GM18867 (cell line): ENCODE measurements at regions not wholly inside any gene's neighbourhood (a gene's known extent, or its start where the extent isn't known, plus 50 kb on each side); places are given as distances from the start of the nearest gene placed in this dataset.
"Not testable (repeated sequence)": the region's sequence is repeated elsewhere in the genome, so short reads cannot be mapped to it uniquely, and the experiment has no call there.

Experiments used
- ATAC-seq: cut with Tn5 transposase; IDR thresholded peaks from one replicate; pipeline ENCODE4 v1.9.1; 2021; ENCODE audit warnings: mild to moderate bottlenecking, moderate library complexity; ENCODE audit not compliant: unreplicated experiment

DNA sequence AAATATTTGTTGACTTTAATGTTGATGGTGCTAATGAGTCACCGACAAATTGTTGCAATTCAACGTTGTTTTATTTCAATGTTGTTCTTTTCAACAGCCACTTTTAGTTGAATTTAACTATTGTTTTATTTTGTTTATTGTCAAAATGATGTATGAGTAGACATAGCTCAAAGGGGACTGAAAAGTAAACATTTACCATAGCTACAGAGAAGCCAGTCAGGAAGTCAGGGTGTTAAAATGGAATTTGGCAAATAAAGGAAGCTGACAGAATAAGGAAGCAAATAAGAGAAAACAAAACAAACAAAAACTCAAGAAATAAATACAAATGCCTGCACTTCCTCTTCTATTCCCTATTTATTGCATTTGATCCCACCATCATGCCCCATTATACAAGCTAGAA, 648.4 kb upstream of the HTR2C start:
- no peak for ATAC-seq

GRCh38 chrX:113933931-113934330, 650.0 kb upstream of the HTR2C start:
- no peak for ATAC-seq

GRCh38 chrX:113929004-113929403, 654.9 kb upstream of the HTR2C start:
- peak; percentile 59 for ATAC-seq

- no peak for ATAC-seq
Observed at GRCh38 chrX:113920661-113921060, 663.2 kb upstream of the HTR2C start.

DNA sequence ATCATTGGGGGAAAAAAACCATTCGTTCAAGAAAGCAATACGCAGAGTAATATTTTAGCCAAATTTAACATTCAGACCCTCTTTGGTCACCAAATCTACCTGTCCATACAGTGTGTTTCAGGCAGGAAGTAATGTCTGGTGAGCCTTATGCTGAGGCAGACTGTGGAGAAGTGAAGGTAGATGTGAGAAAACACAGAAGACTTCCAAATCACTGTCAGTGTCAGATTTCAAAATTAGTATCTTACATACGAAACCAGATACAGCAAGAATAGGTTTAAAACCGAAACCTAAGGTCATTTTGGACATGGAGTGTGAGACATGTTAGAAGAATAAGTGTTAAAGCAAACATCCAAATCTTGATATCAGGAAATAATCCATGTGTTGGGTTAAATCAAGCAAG, 664.5 kb upstream of the HTR2C start:
- no peak for ATAC-seq

- no peak for ATAC-seq
Observed at GRCh38 chrX:113906168-113906567, 677.7 kb upstream of the HTR2C start.

DNA sequence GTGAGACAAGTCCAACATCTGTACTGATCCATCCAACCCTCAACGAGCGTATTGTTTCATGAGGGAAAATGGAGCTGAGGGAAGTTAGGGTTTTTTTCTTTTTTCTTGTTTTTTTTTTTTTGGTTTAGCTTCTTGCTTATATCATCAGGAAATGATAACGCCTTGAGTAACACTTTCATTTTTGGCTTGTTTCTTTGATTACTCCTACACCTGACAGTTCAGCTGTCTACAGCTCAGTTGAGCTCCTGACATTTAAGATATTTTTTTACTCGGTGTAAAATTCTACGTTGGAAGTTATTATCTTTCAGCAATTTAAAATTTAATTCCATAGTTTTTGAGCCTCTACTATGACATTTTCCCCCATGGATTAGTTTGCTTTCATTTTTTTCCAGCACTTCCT, 691.0 kb upstream of the HTR2C start:
- no peak for ATAC-seq

DNA sequence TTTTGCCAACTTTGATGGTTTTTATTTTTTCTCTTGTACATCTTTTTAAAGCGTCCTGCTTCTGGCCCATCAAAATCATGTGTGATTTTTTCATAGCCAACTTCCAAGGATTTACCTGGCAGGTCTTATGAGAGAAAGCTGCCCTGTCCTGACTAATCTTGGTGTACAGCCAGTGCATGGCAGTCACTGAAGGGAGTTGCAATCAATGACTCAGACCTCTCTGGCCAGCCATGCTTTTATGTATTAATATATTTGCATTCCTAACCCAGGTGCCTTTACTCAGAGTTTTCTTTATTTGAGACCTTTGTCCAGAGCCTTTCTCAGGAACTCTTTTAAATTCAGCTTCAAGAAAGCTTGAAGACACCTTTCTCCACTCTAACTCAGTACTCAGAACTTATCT, 691.5 kb upstream of the HTR2C start:
- ATAC-seq = no peak

DNA sequence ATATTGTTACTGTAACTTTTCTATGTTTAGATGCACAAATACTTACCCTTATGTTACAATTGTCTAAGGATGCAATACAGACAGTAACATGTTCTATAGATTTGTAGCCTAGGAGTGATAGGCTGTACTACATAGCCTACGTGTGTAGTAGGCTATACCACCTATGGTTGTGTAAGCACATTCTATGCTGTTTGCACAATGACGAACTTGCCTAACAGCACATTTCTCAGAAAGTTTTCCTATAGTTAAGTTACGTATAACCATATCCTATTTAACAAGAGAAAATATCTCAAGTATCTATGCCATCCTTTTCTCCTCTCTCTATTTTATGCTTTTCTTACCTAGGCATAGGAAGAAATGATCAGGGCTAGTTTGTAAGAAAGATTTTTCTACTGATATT, 710.8 kb upstream of the HTR2C start:
- no peak for ATAC-seq

DNA sequence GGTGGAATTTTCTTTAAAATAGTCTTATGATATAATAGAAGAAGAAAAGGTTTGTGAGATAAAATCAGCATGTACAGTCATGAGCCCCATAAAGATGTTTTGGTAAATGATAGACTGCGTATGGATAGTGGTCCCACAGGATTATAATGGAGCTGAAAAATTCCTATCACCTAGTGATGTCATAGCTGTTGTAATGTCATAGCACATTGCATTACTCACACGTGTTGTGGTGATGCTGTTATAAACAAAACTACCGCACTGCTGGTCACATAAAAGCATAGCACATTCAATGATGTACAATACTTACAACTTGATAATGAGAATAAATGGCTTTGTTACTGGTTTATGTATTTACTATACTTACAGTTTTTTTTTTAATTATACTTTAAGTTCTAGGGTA, 715.2 kb upstream of the HTR2C start:
- ATAC-seq = no peak

DNA sequence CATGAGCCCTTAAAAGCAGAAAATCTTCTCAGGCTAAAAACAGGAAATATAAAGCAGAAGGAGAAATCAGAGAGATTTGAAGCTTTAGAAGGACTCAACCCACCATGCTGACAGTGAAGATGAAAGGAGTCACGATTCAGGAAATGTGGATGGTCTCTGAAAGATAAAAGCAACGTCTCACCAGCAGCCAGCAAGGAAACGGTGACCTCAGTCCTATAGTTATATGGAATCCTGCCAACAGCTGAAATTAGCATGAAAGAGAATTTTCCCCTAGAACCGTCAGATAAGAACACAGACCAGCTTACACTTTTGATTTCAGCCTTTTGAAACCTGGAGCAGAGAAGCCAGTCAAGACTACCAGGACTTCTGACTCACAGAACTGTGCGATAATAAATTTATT, 715.7 kb upstream of the HTR2C start:
- no peak for ATAC-seq

DNA sequence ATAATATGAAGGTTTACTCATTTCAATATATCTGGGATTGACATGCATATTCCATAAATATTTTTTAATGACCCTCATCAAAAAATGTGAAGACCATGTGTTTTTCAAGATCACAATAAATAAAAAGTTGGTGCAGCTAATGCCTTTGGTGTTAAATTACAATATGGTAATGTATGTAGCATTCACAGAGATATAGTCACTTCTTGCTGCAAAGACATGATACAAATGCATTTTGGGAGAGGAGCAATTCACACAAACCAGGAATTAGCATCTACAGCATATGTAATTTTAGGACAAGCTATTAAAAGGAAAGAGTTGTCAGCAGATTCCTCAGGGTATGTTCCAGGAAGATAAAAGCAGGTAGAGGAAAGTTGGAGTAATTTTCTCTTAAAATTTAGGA, 734.5 kb upstream of the HTR2C start:
- no peak for ATAC-seq

DNA sequence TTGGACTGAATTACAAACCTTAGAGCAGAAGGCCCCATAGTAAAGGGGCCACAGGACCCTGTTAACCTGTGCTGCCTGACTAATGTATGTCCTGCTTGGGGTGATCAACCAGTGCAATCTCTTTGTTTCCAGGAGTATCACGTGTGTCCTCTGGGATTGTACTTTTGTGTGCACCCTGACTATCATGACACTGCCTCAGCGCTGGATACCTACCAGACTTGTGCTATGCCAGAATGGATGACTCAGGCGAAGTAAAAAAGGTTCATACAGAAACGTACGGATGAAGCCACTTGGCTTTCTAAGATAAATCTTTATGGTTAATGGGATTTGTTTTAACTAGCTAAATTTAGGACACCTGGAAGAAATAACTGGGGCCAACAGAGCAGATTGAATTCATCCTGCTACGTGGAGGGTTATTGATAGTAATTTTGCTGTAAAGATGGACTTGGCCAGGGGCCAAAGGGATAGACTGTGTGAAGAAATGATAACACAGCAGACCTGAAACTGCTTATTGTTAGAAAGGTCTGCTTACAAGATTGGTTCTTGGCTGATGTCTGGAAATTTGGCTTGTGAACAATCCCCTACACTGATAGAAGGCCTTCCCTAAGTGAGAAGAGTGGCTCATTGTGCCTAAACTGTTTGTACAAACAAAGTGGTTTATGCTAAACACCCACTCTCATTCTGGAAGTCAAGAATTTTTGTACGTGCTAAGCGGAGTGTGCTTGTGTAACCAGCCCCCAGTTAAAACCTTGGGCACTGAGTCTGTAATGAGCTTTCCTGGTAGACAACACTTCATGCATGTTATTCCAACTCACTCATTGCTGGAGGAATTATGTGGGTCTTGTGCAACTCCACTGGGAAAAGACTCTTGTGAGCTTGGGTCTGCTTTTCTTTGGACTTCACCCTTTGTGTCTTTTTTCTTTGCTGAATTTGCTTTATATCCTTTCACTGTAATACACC, 750.5 kb upstream of the HTR2C start:
- ATAC-seq = no peak

GRCh38 chrX:113828470-113828869, 755.4 kb upstream of the HTR2C start:
- no peak for ATAC-seq

GRCh38 chrX:113818346-113818745, 765.5 kb upstream of the HTR2C start:
- no peak for ATAC-seq

DNA sequence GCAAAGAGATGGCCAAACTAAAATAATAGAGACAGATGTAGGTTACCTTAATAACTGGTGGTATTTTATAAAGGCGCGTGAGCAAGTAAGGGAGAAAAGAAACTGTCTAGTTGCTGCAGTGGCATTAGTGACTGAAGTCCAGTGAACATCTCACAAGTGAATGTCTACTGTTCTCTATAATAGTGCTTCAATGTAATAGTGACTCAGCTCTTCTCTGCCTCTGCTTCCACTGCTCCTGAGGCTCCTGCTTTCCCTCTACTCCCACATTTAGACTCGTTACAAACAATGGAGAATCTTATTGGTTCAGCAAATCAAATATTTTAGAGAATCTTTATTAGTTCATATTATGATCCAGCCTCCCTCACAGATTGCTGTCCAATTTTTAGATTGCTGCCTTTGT, 779.1 kb upstream of the HTR2C start:
- no peak for ATAC-seq

DNA sequence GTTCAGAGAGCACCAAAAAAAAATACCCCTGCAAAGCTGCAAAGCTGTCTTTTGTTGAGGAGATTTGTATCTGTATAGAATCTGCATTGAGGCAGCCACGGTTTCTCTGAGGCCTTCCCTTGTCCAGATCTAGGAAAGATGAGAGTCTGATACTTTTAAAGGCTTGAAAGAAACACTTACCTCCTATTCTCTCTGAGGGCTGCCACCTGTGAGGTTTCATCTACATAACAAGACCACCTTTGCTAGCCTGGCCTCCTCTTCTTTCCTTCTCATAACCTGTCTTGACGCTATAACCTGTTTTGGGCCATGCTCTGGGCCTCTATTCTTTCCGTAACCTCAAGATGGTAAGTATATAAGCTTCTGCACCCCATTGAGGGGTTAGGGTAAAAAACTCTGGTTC, 779.6 kb upstream of the HTR2C start:
- no peak for ATAC-seq

- no peak for ATAC-seq
Observed at GRCh38 chrX:113802837-113803236, 781.0 kb upstream of the HTR2C start.

- no peak for ATAC-seq
Observed at GRCh38 chrX:113800955-113801354, 782.9 kb upstream of the HTR2C start.

GRCh38 chrX:113793563-113793962, 790.3 kb upstream of the HTR2C start:
- ATAC-seq = no peak

DNA sequence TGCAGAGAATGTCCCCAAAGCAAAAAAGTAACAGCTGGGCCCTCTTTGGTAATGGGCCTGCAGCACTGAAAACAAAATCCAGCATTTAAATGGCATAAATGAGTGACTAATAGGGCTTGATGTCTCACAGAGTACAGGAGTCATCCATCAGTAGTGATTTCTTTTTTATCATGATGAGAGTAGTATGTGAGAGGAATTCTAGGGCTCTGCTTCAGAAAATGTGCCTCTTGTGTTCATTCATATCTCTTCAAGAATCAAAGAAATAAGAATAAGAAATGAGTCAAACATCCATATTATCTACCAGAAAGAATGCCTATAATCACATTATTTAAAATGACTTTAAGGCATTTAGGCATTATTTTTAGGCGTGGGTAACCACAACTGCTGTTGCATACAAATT, 792.9 kb upstream of the HTR2C start:
- ATAC-seq = no peak

- ATAC-seq = not testable (repeated sequence)
Observed at GRCh38 chrX:113784754-113785153, 799.1 kb upstream of the HTR2C start.

GRCh38 chrX:113770806-113771205, 813.1 kb upstream of the HTR2C start:
- no peak for ATAC-seq
